RPMI7951 (cell line): ENCODE measurements at regions not wholly inside any gene's neighbourhood (a gene's known extent, or its start where the extent isn't known, plus 50 kb on each side); places are given as distances from the start of the nearest gene placed in this dataset.
"Not testable (repeated sequence)": the region's sequence is repeated elsewhere in the genome, so short reads cannot be mapped to it uniquely, and the experiment has no call there.

Experiments
- DNase-seq: peaks from one replicate; pipeline ENCODE4 v3.0.0-alpha.2; 2012; ENCODE audit warnings: low read depth

DNA sequence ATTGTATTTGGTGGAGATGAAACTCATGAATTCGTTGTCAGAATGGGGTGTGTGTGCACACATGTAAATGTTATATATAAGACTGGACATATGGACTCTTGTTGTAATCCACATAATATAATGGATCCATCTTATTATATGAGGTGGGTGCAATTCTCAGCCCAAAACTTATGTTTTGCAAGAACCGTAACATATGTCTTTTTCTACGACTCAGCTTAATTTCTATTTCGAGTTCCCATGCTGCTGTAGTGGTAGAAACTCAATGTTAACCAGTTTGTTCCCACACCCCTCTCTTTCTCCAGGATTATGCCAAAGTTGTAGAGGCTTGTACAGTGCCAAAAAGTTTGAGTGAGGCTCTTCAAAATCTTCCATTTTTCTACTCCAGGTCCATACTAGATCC lies 112.5 kb upstream of the SPOPL start:
- no peak for DNase-seq

- no peak for DNase-seq
Observed at GRCh38 chr2:138390316-138390945, 111.1 kb upstream of the SPOPL start.

GRCh38 chr2:138391946-138392345 lies 109.6 kb upstream of the SPOPL start:
- no peak for DNase-seq

DNA sequence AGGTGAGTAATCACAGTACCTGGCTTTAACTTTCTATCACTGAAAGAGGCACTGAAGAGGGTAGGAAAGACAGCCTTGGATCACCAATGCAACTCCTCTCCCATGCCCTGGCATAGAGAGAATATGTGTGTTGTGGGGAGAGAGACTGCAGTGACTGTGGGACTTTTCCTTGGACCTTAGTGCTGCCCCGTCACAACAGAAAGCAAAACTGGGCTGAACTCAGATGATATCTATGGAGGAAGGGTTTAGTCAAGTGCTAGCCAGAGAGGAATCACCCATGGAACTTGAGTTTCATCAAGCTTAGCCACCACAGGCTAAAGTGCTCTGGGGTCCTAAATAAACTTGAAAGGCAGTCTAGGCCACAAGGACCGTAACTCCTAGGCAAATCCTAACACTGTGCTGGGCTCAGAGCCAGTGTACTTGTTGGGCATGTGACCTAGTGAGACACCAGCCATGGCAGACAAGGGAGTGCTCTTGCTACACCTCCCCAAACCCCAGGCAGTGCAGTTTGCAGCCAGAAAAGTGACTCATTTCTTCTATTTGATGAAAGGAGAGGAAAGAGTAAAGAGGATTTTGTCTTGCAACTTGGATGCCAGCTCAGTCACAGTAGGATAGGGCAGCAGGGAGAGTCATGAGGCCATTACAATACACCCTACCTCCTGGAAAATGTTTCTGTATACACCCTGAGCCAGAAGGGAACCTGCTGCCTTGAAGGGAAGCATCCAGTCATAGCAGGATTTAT lies 105.8 kb upstream of the SPOPL start:
- DNase-seq = peak; percentile 75

GRCh38 chr2:138396843-138397242 lies 104.7 kb upstream of the SPOPL start:
- DNase-seq = no peak

DNA sequence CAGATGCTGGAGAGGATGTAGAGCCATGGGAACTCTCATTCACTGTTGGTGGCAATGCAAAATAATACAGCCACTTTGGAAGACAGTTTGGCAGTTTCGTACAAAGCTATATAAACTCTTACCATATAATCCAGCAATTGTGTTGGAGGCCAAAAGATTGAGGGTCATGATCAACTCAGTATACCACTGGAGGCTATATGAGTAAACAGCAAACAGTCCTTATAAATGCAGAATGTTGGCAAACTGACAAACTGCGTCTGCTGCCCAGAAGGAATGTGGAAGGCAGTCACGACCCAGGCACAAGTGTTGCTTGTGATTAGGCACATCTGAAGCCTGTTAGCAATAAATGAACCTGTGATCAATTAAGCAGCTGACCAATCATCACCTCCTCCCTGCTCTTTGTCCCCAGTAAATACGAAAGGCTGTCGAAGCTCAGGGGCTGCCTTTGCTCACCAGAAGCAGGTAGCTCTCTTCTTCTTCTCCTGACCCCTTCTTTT lies 98.1 kb upstream of the SPOPL start:
- DNase-seq = peak; percentile 1

DNA sequence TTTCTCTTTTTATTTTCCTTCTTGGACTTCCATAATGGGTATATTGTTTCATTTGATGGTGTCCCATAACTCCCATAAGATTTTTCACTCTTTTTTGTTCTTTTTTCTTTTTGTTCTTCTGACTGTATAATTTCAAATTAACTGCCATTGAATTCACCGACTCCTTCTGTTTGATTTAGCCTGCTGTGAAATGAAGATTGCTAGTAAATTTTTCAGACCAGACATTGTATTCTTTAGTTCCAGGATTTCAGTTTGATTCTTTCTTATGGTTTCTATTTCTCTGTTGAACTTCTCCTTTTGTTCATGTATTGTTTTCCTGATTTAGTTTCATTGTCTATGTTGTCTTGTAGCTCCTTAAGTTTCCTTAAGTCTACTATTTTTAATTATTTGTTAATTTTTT lies 87.6 kb upstream of the SPOPL start:
- no peak for DNase-seq

- DNase-seq = peak; percentile 3
Observed at GRCh38 chr2:138415985-138416384, 85.6 kb upstream of the SPOPL start.

GRCh38 chr2:138418453-138418852 lies 83.1 kb upstream of the SPOPL start:
- no peak for DNase-seq

GRCh38 chr2:138421315-138421970 lies 80.1 kb upstream of the SPOPL start:
- peak; percentile 42 for DNase-seq

DNA sequence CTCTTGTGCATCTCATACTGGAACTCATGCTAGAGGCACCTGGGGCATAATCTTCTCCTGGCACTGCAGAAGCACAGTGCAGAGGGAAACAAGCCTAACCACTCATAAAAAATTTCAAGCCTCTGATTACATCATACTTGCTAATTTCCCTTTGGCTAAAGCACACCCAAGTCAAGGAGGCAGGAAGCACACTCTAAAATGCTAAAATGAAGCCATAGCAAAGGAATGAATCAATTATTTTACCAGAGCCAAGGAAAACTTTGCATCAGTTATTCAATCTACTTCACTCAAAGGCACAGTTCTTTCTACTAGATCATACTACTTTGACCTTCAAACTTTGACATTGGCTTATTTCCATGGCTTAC lies 79.6 kb upstream of the SPOPL start:
- DNase-seq = peak; percentile 69

- DNase-seq = no peak
Observed at GRCh38 chr2:138423198-138423597, 78.4 kb upstream of the SPOPL start.

DNA sequence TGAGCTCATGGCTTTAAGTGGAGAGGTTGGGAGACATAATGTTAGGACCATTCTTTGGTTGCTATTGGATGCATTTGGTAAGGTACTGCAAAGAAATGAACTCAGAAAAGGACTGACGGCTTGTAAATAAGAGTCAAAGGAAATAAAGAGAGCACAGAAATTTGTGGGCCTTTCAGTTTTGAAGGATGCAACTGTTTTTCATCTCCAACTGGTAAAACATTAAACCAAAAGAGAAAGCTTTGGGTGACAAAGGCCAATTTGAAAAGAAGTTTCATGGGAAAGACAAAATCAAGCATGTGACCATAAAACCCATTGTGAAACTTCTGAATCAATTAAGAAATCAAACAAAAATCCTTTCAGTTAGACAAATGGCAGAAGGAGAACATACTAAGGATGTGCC lies 77.8 kb upstream of the SPOPL start:
- no peak for DNase-seq

- DNase-seq = no peak
Observed at GRCh38 chr2:138424436-138425140, 77.0 kb upstream of the SPOPL start.

- not testable (repeated sequence) for DNase-seq
Observed at GRCh38 chr2:138426116-138426515, 75.5 kb upstream of the SPOPL start.

DNA sequence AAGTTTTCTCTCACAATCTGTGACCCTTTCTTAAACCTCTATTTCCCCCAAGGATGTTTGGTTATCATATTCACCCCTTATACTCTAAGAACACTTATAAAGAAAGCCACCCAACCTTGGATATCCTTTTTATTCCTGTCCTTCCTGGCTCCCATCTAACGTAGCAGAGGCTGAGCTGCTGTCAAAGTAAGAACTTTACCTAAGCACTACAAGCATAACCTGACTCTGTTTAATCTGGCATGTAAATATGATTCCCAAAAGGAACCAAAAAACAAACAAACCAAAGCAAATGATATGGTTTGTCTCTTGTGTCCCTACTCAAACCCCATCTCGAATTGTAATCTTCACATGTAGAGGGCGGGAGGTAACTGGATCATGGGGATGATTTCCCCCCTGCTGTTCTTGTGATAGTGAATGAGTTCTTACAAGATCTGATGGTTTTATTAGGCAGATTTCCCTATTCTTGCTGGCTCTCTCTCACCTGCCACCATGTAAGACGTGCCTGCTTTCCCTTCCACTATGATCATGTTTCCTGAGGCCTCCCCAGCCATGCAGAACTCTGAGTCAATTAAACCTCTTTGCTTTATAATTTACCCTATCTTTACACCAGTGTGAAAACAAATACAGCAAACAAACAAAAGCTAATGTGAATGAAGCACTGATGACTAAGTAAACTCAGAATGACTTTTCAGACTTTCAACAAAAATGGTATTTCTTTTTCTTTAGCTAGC lies 72.7 kb upstream of the SPOPL start:
- DNase-seq = no peak

- no peak for DNase-seq
Observed at GRCh38 chr2:138430181-138430580, 71.4 kb upstream of the SPOPL start.

DNA sequence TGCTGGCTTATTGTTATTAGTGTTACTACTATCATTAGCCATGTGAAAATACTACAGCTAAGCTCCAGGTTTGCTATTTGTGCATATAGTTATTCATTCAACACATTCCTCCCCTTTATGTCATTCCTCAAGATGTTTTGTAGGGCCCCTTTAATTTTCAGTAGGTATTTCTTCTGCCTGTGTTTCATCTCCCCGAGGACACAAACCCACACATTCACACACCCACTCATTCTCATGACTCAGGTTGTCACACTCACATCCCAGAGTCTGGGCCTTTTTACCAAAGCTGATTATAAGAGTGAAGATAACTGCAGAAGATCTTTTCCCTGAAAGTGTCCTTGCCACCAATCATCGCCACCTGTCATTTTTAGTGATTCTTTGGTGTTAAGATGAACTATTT lies 68.6 kb upstream of the SPOPL start:
- peak; percentile 13 for DNase-seq

DNA sequence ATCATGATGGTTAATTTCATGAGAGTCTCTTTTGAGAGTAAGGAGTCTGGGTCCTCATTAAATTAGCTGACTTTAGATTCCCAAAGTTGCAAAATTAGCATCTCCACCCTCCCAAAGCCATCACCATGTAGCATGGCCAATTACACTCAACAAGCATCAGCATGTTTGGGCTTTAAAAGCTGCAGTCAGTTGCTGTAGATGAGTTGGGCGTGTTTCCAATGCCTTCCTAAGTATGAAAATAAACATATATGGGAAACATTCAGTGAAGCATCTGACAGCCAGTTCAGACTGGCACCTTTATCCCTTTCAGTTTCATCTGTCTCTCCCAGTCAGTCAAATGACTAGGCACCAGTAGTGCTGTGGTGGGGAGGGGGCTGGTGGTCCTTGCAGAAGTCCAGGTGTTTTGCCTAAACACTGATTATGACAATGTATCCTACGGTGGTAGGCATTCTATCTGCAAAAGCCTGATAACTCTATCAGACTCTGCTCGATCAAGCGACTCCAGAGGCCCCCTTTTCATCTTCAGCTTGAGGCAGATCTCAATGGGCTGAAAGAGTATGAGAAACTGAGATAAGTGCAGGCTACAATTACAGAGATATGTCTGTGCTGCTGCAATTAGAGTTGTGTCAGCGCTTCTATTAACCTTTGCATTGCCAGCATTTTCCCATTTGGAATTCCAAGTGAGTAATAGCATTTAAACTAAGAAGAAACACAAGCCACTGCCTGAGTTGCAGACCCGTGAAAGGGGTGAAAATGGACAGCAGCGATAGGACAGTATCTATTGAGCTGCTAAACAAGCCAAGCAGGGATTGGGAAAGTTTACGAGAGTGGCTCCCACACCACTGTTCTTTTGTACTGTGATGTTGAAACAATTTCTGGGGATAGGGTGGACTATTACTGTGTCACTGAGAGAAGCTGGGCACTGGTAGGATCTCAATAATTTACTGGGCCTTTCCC lies 67.3 kb upstream of the SPOPL start:
- no peak for DNase-seq

DNA sequence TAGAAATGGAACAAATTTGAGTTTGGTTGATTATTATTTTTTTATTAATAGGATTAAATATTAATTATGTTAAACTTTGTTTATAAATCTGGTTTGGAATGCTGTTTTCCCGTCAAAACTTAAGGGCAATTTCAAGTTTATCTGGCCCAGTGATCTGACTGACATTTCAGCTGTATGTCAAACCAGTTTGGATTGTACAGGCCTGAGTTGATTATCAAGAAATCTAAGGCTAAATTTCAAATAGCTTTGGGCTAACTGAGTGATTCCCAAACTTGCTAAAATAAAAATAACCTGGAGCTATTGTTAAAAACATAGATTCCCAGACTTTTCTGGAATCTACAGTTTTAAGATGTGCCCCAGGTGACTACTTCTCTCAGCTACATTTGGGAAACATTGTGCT lies 65.9 kb upstream of the SPOPL start:
- no peak for DNase-seq

GRCh38 chr2:138439733-138440132 lies 61.8 kb upstream of the SPOPL start:
- no peak for DNase-seq
